ENCODE measurements at regions not wholly inside any gene's neighbourhood (a gene's known extent, or its start where the extent isn't known, plus 50 kb on each side); places are given as distances from the start of the nearest gene placed in this dataset.

GRCh38 chr6:115666997-115667396 is 393.7 kb downstream of the FRK start:
- Mint-ChIP-seq H3K27me3 (no peaks in the 10 kb centered on the region), H3K27ac (no peak overlapping the region), H3K4me3 (no peak overlapping the region), H3K4me1 (no peaks in the 10 kb centered on the region), H3K36me3 (no peaks in the 10 kb centered on the region), H3K9me3 (no peaks in the 10 kb centered on the region)
- no peak for DNase-seq

DNA sequence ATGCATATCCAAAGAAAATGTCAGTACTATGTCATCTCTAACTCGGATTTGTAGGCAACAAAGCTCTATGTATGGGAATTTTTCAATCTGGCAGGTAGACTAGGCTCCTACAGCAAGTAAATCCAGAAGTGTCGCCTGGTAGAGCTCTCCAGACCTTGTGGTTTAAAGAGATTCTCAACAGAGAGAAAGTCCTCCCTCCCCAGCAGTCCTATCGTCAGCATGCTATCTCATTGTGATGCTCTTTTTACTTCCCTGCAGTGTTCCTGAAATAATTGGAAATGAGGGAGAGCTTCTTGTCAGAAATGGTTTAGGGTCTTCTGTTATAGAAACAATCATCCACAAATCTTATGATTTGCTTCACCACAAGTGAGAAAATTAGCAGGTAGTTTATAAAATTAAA is 395.4 kb downstream of the FRK start:
- Mint-ChIP-seq H3K27ac (no peak overlapping the region), H3K4me1 (no peaks in the 10 kb centered on the region), H3K9me3 (no peaks in the 10 kb centered on the region), H3K27me3 (no peaks in the 10 kb centered on the region), H3K4me3 (no peak overlapping the region), H3K36me3 (no peaks in the 10 kb centered on the region)
- no peak for DNase-seq

DNA sequence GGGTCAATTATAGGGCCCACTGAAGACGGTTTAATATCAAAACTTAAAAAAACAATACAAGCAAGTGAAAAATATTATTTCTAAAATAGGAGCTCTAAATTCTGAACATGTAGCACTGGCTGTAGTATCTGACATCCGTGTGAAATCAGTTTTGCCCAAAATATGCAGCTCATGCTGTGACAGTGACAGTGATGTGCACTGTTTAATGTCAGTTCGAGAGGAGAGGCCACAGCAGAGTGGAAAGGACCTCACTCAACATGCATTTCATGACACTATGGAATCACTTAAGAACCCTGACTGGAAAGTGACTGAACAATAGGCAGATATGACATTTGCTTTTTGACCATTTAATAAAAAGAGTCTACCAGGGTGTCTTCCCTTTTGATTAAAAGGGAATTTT is 397.0 kb downstream of the FRK start:
- DNase-seq, result no peak
- H3K27me3 Mint-ChIP-seq, result no peaks in the 10 kb centered on the region
- no peaks in the 10 kb centered on the region for H3K9me3 Mint-ChIP-seq
- H3K4me1 Mint-ChIP-seq, result no peaks in the 10 kb centered on the region
- no peak overlapping the region for H3K4me3 Mint-ChIP-seq
- H3K27ac Mint-ChIP-seq, result no peak overlapping the region
- no peaks in the 10 kb centered on the region for H3K36me3 Mint-ChIP-seq

DNA sequence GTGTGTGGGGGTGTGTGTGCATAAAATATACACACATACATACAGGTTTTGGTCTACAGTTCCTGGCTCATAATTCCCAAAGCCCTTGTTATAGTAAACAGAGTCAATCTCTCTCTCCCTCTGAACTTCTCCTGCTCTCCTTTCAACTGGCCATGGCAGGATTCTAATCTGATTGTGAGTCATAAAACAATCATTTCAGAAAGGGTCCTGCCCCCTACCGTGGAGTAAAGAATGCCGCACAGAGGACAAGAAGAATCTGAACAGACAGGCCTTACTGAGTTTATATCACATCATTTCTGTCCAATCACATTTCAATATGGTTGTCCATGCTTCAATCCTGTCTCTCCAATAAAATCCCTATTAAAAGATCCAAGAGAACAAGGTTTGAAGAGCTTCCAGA is 416.9 kb downstream of the FRK start:
- no peak for DNase-seq
- Mint-ChIP-seq H3K4me1 (no peaks in the 10 kb centered on the region), H3K36me3 (no peaks in the 10 kb centered on the region), H3K4me3 (no peak overlapping the region), H3K27ac (no peak overlapping the region), H3K9me3 (peaks cover 6% of the 10 kb centered on the region), H3K27me3 (no peaks in the 10 kb centered on the region)

- Mint-ChIP-seq H3K36me3 (no peaks in the 10 kb centered on the region), H3K9me3 (no peaks in the 10 kb centered on the region), H3K4me3 (no peak overlapping the region), H3K27me3 (no peaks in the 10 kb centered on the region), H3K27ac (no peak overlapping the region), H3K4me1 (no peaks in the 10 kb centered on the region)
- no peak for DNase-seq
Observed at GRCh38 chr6:115634887-115635286, 425.8 kb downstream of the FRK start.

DNA sequence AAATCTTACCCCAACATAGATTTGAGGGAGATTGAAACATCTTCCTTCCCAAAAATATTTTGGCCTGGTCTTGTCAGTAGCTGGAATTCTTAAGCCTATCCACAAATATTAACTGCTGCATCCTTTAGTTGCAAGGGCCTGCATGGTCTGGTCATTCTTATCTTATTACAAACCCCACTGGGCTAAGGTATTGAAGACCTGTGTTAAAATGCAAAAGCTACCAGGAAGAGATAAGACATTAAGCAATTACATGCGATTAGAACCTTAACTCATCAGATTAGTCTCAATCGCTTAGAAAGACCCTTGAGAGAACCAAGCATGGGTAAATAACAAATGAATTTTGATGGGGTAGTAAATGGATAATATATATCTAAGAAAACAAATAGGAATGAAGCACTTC is 426.6 kb downstream of the FRK start:
- H3K4me1 Mint-ChIP-seq, result no peaks in the 10 kb centered on the region
- DNase-seq, result no peak
- no peaks in the 10 kb centered on the region for H3K27me3 Mint-ChIP-seq
- no peaks in the 10 kb centered on the region for H3K36me3 Mint-ChIP-seq
- no peaks in the 10 kb centered on the region for H3K9me3 Mint-ChIP-seq
- no peak overlapping the region for H3K4me3 Mint-ChIP-seq
- H3K27ac Mint-ChIP-seq, result no peak overlapping the region

- Mint-ChIP-seq H3K27me3 (no peaks in the 10 kb centered on the region), H3K4me1 (no peaks in the 10 kb centered on the region), H3K9me3 (no peaks in the 10 kb centered on the region)
Observed at GRCh38 chr6:115631028-115631427, 429.7 kb downstream of the FRK start.

DNA sequence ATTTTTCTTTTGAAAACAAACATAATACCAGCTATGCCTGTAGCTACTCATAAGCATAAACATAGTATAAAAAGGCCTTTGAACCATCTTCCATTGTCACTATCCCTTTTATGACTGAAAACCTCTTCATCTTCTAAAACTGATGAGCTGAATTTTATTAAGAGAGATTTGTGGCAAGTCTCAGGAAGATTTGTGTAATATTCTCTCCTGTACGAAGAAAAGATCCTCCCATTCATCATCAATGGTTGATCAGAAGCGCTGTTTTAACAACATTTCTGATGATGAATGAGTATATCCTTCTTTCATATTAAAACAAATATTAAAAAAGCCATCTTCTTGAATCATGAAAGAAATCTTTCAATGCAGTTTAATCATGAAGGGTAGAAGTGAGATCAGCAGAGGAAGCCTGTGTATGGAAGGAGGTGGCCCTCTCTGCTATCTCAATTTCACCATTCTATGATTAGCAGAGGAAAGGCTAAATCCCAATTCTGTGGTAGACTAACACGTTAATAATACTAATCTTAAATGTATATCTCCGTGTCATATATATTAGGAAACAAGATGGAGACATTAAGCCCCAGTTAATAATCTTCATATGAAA is 430.2 kb downstream of the FRK start:
- no peaks in the 10 kb centered on the region for H3K4me1 Mint-ChIP-seq
- H3K36me3 Mint-ChIP-seq, result no peaks in the 10 kb centered on the region
- H3K27ac Mint-ChIP-seq, result no peak overlapping the region
- no peak overlapping the region for H3K4me3 Mint-ChIP-seq
- no peak for DNase-seq
- no peaks in the 10 kb centered on the region for H3K9me3 Mint-ChIP-seq
- no peaks in the 10 kb centered on the region for H3K27me3 Mint-ChIP-seq

More at GRCh38 chr6:115631028-115631427, 429.7 kb downstream of the FRK start:
- Mint-ChIP-seq H3K27ac (no peak overlapping the region), H3K36me3 (no peaks in the 10 kb centered on the region), H3K4me3 (no peak overlapping the region)
- no peak for DNase-seq

DNA sequence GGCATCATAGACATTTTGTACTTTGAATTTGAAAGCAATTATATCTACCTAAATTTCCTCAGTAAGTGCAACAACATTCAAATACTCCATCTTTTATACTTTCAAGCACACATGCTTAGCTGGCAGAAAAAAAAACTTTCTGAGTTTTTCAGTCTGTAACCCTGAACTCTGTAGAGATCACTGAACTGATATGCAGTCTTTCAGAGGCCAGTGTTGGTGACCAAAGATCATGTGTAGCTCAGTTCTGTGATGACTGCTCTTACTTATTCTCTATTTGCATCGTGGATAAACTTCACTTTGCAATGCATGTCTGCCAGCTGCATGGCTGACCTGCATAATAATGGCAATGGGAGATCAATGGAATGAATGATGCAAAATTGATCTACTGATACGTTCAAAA is 431.3 kb downstream of the FRK start:
- no peak overlapping the region for H3K27ac Mint-ChIP-seq
- no peak for DNase-seq
- H3K4me3 Mint-ChIP-seq, result no peak overlapping the region
- no peaks in the 10 kb centered on the region for H3K4me1 Mint-ChIP-seq
- H3K27me3 Mint-ChIP-seq, result no peaks in the 10 kb centered on the region
- no peaks in the 10 kb centered on the region for H3K9me3 Mint-ChIP-seq
- no peaks in the 10 kb centered on the region for H3K36me3 Mint-ChIP-seq

DNA sequence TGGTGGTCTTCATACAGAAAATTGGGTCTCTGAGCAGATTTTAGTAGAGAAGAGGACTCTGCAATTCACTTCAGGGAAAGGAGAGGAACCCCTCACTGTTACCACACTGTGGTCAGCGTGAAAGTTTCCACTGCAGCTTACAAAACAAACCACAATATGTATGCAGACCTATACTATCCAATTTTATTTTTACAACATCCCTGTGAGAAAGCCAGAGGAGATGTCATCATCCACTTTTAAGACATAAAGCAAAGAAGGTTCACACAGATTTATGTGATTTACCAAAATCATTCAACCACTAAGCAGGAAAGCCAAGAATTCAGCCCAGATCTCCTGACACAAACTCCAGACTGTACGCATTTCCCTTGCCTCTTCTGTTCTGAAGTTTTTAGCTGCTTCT is 442.4 kb downstream of the FRK start:
- H3K4me3 Mint-ChIP-seq, result no peak overlapping the region
- peaks cover 2% of the 10 kb centered on the region for H3K9me3 Mint-ChIP-seq
- DNase-seq, result no peak
- no peak overlapping the region for H3K27ac Mint-ChIP-seq
- H3K4me1 Mint-ChIP-seq, result no peaks in the 10 kb centered on the region
- no peaks in the 10 kb centered on the region for H3K27me3 Mint-ChIP-seq
- H3K36me3 Mint-ChIP-seq, result no peaks in the 10 kb centered on the region

DNA sequence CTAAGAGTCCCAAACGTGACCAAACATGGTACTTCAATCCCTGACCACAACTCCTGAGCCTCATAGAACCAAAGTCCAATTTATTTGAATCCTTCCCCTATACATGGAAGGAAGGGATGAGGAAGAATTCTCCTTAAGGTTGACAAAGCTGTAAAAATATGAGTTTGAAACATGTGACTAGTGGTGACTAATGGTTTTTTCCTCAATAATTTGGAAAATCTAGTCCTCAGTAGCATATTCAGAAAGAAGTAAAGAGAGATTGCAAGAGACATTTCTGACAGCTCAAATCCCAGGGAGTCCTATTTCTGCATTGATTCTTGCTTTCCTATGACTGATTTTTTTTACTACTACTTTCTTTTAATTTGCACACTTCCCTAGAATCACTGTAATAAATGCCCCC is 443.7 kb downstream of the FRK start:
- no peaks in the 10 kb centered on the region for H3K27me3 Mint-ChIP-seq
- no peaks in the 10 kb centered on the region for H3K4me1 Mint-ChIP-seq
- H3K36me3 Mint-ChIP-seq, result no peaks in the 10 kb centered on the region
- H3K9me3 Mint-ChIP-seq, result peaks cover 2% of the 10 kb centered on the region
- no peak for DNase-seq
- no peak overlapping the region for H3K4me3 Mint-ChIP-seq
- no peak overlapping the region for H3K27ac Mint-ChIP-seq

DNA sequence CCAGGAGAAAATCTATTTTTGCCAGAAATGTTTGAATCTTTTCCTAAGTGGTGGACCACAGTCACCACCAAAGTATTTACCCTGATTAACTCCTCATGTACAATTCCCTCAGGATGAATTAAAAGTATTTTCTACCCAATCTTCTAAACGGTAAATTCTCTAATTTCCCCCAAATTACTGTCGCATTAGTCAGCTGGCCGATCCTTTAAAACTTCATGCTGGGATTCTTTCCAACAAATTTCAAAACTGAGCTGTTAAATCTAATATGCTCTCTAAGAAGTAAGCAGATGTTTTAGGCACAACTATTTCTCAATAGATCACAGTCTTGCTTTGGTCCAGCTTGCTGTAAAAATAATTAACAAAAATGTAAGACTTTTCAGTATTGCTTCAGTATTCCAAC is 447.2 kb downstream of the FRK start:
- Mint-ChIP-seq H3K27ac (no peak overlapping the region), H3K9me3 (peaks cover 2% of the 10 kb centered on the region), H3K4me3 (no peak overlapping the region), H3K27me3 (no peaks in the 10 kb centered on the region), H3K36me3 (no peaks in the 10 kb centered on the region), H3K4me1 (no peaks in the 10 kb centered on the region)
- no peak for DNase-seq

GRCh38 chr6:115612796-115613479 is 447.8 kb downstream of the FRK start:
- no peaks in the 10 kb centered on the region for H3K27me3 Mint-ChIP-seq
- H3K4me1 Mint-ChIP-seq, result no peaks in the 10 kb centered on the region
- H3K27ac Mint-ChIP-seq, result no peak overlapping the region

DNA sequence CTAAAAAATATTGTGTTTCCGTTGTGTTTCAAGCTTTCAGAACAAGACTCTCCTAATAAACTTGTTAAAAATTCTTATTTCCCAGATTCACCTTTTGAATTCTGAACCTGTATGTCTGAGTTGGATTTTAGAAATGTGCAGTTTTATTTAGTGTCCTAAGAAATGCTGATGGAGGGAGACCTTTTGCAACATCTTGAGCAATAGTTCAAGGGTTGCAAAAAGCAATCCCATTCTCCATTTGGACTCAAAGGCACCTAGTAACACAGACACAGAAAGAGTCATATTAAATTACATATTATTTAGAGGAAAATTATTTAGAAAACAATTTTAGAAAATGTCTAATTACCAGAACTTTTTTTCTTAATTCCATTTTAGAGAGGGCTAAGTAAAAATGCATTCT is 448.5 kb downstream of the FRK start:
- no peak overlapping the region for H3K27ac Mint-ChIP-seq
- H3K9me3 Mint-ChIP-seq, result peaks cover 2% of the 10 kb centered on the region
- no peaks in the 10 kb centered on the region for H3K4me1 Mint-ChIP-seq
- no peaks in the 10 kb centered on the region for H3K27me3 Mint-ChIP-seq
- H3K4me3 Mint-ChIP-seq, result no peak overlapping the region
- H3K36me3 Mint-ChIP-seq, result no peaks in the 10 kb centered on the region
- DNase-seq, result no peak

More at GRCh38 chr6:115612796-115613479, 447.8 kb downstream of the FRK start:
- Mint-ChIP-seq H3K36me3 (no peaks in the 10 kb centered on the region), H3K9me3 (peaks cover 2% of the 10 kb centered on the region), H3K4me3 (no peak overlapping the region)
- DNase-seq, result no peak

- H3K27ac Mint-ChIP-seq, result no peak overlapping the region
- no peak overlapping the region for H3K4me3 Mint-ChIP-seq
- no peaks in the 10 kb centered on the region for H3K4me1 Mint-ChIP-seq
- H3K36me3 Mint-ChIP-seq, result no peaks in the 10 kb centered on the region
- peaks cover 2% of the 10 kb centered on the region for H3K9me3 Mint-ChIP-seq
- DNase-seq, result no peak
- H3K27me3 Mint-ChIP-seq, result no peaks in the 10 kb centered on the region
Observed at GRCh38 chr6:115610696-115611095, 450.0 kb downstream of the FRK start.

DNA sequence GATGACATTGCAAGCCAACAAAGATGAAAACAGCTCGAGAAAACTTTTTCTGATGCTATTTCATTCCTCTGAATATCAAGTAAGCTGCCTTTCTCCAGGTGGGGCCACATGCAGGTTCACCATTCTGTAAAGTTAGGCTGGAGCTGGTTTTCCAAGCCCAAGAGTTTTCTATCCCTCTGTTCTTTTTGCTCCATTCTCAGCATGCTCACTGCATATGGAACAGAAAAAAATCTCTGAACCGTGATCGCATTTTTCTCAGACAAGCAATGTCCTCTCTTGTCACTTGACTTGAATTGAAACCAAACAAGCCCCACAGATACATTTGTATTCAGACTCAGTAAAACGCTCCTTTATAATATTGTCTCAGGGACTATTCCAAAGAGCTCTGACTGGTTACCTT is 451.6 kb downstream of the FRK start:
- no peaks in the 10 kb centered on the region for H3K36me3 Mint-ChIP-seq
- H3K27ac Mint-ChIP-seq, result no peak overlapping the region
- no peaks in the 10 kb centered on the region for H3K4me1 Mint-ChIP-seq
- no peaks in the 10 kb centered on the region for H3K27me3 Mint-ChIP-seq
- DNase-seq, result no peak
- H3K4me3 Mint-ChIP-seq, result no peak overlapping the region
- peaks cover 3% of the 10 kb centered on the region for H3K9me3 Mint-ChIP-seq

Data from activated naive CD8-positive, alpha-beta T cell treated with anti-CD3 and anti-CD28 coated beads for 36 hours (primary cell).